ENCODE measurements at regions not wholly inside any gene's neighbourhood (a gene's known extent, or its start where the extent isn't known, plus 50 kb on each side); places are given as distances from the start of the nearest gene placed in this dataset.

- Histone ChIP-seq H3K36me3 (no peaks in the 10 kb centered on the region), H3K27me3 (no peaks in the 10 kb centered on the region), H3K9me3 (no peaks in the 10 kb centered on the region), H3K4me1 (no peaks in the 10 kb centered on the region), H3K27ac (no peak overlapping the region), H3K4me3 (no peak overlapping the region)
- intact Hi-C loops (cut with DNase I): no loop called here
- no peak for DNase-seq
- no peak for ATAC-seq
- no peak for TF ChIP-seq CTCF (IDR thresholded peaks at IDR 0.05)
Observed at GRCh38 chr1:65681096-65681495, 111.6 kb upstream of the PDE4B start.

GRCh38 chr1:65687428-65688214 lies 105.1 kb upstream of the PDE4B start:
- ATAC-seq: peak; percentile 98
- H3K9me3 ChIP-seq: no peaks in the 10 kb centered on the region
- no peak overlapping the region for H3K27ac ChIP-seq
- no peak overlapping the region for H3K4me3 ChIP-seq
- H3K4me1 ChIP-seq: peaks cover 17 to 26% of the 10 kb centered on the region in 2 donors
- intact Hi-C loops (cut with DNase I): loop anchor here in 1 of 2 donors (5.0 kb wide), 1 partner anchor 450 kb away; no protein-coding TSS in a partner anchor
- no peaks in the 10 kb centered on the region for H3K36me3 ChIP-seq
- DNase-seq: peak; percentile 76 to 86 (median 82)
- no peaks in the 10 kb centered on the region for H3K27me3 ChIP-seq
- peak; percentile 96 to 98 for TF ChIP-seq CTCF (IDR thresholded peaks at IDR 0.05)

- no peaks in the 10 kb centered on the region for H3K36me3 ChIP-seq
- no peak overlapping the region for H3K27ac ChIP-seq
- H3K27me3 ChIP-seq: no peaks in the 10 kb centered on the region
- TF ChIP-seq CTCF (IDR thresholded peaks at IDR 0.05): no peak
- H3K4me3 ChIP-seq: no peak overlapping the region
- ATAC-seq (no peak), DNase-seq (peak in 1 of 4 donors; percentile 39)
- intact Hi-C loops (cut with DNase I): loop anchor here in 1 of 2 donors (5.0 kb wide), 1 partner anchor 451 kb away; no protein-coding TSS in a partner anchor
- peaks cover 17 to 26% of the 10 kb centered on the region in 2 donors for H3K4me1 ChIP-seq
- H3K9me3 ChIP-seq: no peaks in the 10 kb centered on the region
Observed at GRCh38 chr1:65688215-65688566, 104.5 kb upstream of the PDE4B start.

GRCh38 chr1:65688848-65689247 lies 103.8 kb upstream of the PDE4B start:
- DNase-seq (no peak), ATAC-seq (no peak)
- no peak for TF ChIP-seq CTCF (IDR thresholded peaks at IDR 0.05)
- no peaks in the 10 kb centered on the region for H3K9me3 ChIP-seq
- H3K36me3 ChIP-seq: no peaks in the 10 kb centered on the region
- no peak overlapping the region for H3K27ac ChIP-seq
- H3K27me3 ChIP-seq: no peaks in the 10 kb centered on the region
- intact Hi-C loops (cut with DNase I): loop anchor here in 1 of 2 donors (5.0 kb wide), 1 partner anchor 452 kb away; no protein-coding TSS in a partner anchor
- H3K4me1 ChIP-seq: peaks cover 17 to 26% of the 10 kb centered on the region in 2 donors
- no peak overlapping the region for H3K4me3 ChIP-seq

- no peak for TF ChIP-seq CTCF (IDR thresholded peaks at IDR 0.05)
- H3K27me3 ChIP-seq: no peaks in the 10 kb centered on the region
- H3K9me3 ChIP-seq: no peaks in the 10 kb centered on the region
- H3K27ac ChIP-seq: peak overlapping the region in 1 of 2 donors; percentile 20
- ATAC-seq: no peak
- H3K4me1 ChIP-seq: peaks cover 17 to 26% of the 10 kb centered on the region in 2 donors
- H3K36me3 ChIP-seq: no peaks in the 10 kb centered on the region
- intact Hi-C loops (cut with DNase I): no loop called here
- no peak for DNase-seq
- H3K4me3 ChIP-seq: no peak overlapping the region
Observed at GRCh38 chr1:65691152-65691900, 101.4 kb upstream of the PDE4B start.

Data from left lung (tissue), 4 donors.